ENCODE measurements at regions not wholly inside any gene's neighbourhood (a gene's known extent, or its start where the extent isn't known, plus 50 kb on each side); places are given as distances from the start of the nearest gene placed in this dataset.

- no peak for DNase-seq
- Histone ChIP-seq H3K4me3 (ENCODE audit: low read depth, low read length) (no peak overlapping the region), H3K27me3 (replicated peaks) (peaks cover 3% of the 10 kb centered on the region), H3K36me3 (replicated peaks) (no peaks in the 10 kb centered on the region), H3K27ac (no peak overlapping the region)
- TF ChIP-seq, protein P1, sequence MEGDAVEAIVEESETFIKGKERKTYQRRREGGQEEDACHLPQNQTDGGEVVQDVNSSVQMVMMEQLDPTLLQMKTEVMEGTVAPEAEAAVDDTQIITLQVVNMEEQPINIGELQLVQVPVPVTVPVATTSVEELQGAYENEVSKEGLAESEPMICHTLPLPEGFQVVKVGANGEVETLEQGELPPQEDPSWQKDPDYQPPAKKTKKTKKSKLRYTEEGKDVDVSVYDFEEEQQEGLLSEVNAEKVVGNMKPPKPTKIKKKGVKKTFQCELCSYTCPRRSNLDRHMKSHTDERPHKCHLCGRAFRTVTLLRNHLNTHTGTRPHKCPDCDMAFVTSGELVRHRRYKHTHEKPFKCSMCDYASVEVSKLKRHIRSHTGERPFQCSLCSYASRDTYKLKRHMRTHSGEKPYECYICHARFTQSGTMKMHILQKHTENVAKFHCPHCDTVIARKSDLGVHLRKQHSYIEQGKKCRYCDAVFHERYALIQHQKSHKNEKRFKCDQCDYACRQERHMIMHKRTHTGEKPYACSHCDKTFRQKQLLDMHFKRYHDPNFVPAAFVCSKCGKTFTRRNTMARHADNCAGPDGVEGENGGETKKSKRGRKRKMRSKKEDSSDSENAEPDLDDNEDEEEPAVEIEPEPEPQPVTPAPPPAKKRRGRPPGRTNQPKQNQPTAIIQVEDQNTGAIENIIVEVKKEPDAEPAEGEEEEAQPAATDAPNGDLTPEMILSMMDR (IDR thresholded peaks at IDR 0.05; ENCODE audit: low read depth, low read length, missing control alignments), result no peak
- in situ Hi-C loops (cut with HindIII; ENCODE audit: low pct_ligation_motif_present, low sequenced_read_pairs), result no loop called here
These were observed 119.2 kb upstream of the PCBD1 start for GRCh38 chr10:71007516-71007915.

DNA sequence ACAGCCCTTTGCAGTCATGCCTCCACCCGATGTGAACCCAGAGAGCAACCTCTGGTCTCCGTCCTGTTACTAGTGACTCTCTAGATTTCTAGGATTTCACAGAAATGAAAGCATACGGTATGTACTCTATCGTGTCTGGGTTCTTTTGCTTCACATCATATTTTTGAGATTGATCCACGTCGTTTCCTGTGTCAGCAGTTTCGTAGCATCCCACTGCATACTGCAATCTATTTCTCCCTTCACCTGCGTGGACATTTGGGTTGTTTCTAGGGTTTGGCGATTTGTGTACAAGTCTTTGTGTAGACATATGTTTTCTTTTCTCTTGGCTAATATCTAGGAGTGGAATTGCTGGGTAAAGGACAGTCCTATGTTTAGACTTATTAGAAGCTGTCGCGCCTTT, 119.8 kb upstream of the PCBD1 start:
- H3K27me3 ChIP-seq (replicated peaks), result peaks cover 3% of the 10 kb centered on the region
- H3K27ac ChIP-seq, result no peak overlapping the region
- no peak overlapping the region for H3K4me3 ChIP-seq (ENCODE audit: low read depth, low read length)
- H3K36me3 ChIP-seq (replicated peaks), result no peaks in the 10 kb centered on the region
- in situ Hi-C loops (cut with HindIII; ENCODE audit: low pct_ligation_motif_present, low sequenced_read_pairs), result no loop called here
- no peak for DNase-seq
- TF ChIP-seq, protein P1 (IDR thresholded peaks at IDR 0.05; ENCODE audit: low read depth, low read length, missing control alignments), result no peak

GRCh38 chr10:71009126-71009525, 120.8 kb upstream of the PCBD1 start:
- no peaks in the 10 kb centered on the region for H3K27me3 ChIP-seq (replicated peaks)

GRCh38 chr10:71010730-71011129, 122.4 kb upstream of the PCBD1 start:
- in situ Hi-C loops (cut with HindIII; ENCODE audit: low pct_ligation_motif_present, low sequenced_read_pairs), result no loop called here
- Histone ChIP-seq H3K4me3 (ENCODE audit: low read depth, low read length) (no peak overlapping the region), H3K27me3 (replicated peaks) (no peaks in the 10 kb centered on the region), H3K36me3 (replicated peaks) (no peaks in the 10 kb centered on the region), H3K27ac (no peak overlapping the region)
- TF ChIP-seq, protein P1 (IDR thresholded peaks at IDR 0.05; ENCODE audit: low read depth, low read length, missing control alignments), result no peak
- no peak for DNase-seq

More at GRCh38 chr10:71009126-71009525, 120.8 kb upstream of the PCBD1 start:
- no peak for DNase-seq
- H3K36me3 ChIP-seq (replicated peaks), result no peaks in the 10 kb centered on the region
- TF ChIP-seq, protein P1 (IDR thresholded peaks at IDR 0.05; ENCODE audit: low read depth, low read length, missing control alignments), result no peak
- no peak overlapping the region for H3K4me3 ChIP-seq (ENCODE audit: low read depth, low read length)
- in situ Hi-C loops (cut with HindIII; ENCODE audit: low pct_ligation_motif_present, low sequenced_read_pairs), result no loop called here
- no peak overlapping the region for H3K27ac ChIP-seq

DNA sequence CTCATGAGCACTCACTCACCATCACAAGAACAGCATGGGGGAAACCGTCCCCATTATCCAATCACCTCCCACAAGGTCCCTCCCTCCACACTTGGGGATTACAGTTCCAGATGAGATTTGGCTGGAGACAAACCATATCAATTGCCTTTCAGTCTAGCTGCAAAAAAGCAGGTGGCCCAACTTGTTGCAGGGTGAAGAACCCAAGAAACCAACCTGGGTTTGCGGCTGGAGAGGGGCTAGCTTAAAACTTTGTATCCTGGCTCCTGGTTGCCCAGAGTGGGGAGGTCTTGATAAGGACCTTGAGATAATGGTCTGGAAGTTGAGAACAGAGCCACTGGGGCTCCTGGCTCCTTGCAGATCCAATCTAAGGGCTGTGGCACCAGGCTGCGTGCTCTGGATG, 122.8 kb upstream of the PCBD1 start:
- TF ChIP-seq, protein P1 (IDR thresholded peaks at IDR 0.05; ENCODE audit: low read depth, low read length, missing control alignments), result no peak
- Histone ChIP-seq H3K27ac (no peak overlapping the region), H3K36me3 (replicated peaks) (no peaks in the 10 kb centered on the region), H3K4me3 (ENCODE audit: low read depth, low read length) (no peak overlapping the region), H3K27me3 (replicated peaks) (no peaks in the 10 kb centered on the region)
- DNase-seq, result no peak
- in situ Hi-C loops (cut with HindIII; ENCODE audit: low pct_ligation_motif_present, low sequenced_read_pairs), result no loop called here

DNA sequence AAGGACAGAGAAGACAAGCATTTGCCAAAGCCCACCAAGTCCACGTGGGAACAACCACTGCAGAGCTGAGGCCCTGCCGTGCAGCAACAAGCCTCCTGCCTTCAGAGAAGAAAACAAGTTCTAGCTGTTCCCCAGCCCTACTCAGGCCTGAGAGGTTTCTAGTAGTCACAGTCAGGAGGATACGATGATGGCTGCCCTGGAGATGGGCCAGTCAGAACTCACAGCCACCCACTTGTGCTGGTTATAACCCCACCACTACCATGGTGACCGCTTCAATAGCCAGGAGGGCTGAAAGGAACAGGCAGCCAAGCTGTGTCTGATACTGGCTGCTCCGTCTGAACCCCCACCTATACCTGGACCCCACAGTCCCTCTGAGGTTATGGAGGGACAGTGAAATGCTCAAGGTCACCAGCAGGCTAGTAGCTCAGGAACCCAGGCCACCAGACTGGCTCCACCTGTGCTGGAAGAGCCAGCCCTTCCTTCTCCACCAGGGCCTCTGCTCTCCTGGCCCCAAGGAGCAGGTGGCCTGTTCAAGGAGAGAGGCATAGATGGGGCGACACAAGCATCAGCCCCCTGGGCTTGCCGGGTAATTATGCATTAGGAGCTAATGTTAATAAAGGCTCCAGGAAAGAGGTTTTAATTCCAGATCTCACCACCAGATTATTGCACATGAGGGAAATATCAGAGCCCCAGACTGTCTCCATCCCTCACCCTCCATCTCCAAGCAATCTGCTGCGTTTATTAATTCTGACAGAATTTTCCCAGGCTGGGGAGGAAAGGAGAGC, 125.8 kb upstream of the PCBD1 start:
- no peak overlapping the region for H3K4me3 ChIP-seq (ENCODE audit: low read depth, low read length)
- DNase-seq, result no peak
- in situ Hi-C loops (cut with HindIII; ENCODE audit: low pct_ligation_motif_present, low sequenced_read_pairs), result no loop called here
- H3K36me3 ChIP-seq (replicated peaks), result no peaks in the 10 kb centered on the region
- no peak overlapping the region for H3K27ac ChIP-seq
- TF ChIP-seq, protein P1 (IDR thresholded peaks at IDR 0.05; ENCODE audit: low read depth, low read length, missing control alignments), result no peak
- H3K27me3 ChIP-seq (replicated peaks), result no peaks in the 10 kb centered on the region

Data from brain microvascular endothelial cell (primary cell).